GM21390 (cell line): ENCODE measurements at regions not wholly inside any gene's neighbourhood (a gene's known extent, or its start where the extent isn't known, plus 50 kb on each side); places are given as distances from the start of the nearest gene placed in this dataset.
"Not testable (repeated sequence)": the region's sequence is repeated elsewhere in the genome, so short reads cannot be mapped to it uniquely, and the experiment has no call there.

Source experiments
- ATAC-seq: cut with Tn5 transposase; IDR thresholded peaks from one replicate; pipeline ENCODE4 v1.9.1; 2021; ENCODE audit not compliant: unreplicated experiment

- ATAC-seq: no peak
Observed at GRCh38 chr15:92803536-92803851, 96.6 kb upstream of the CHD2 start.

- ATAC-seq: peak; percentile 37
Observed at GRCh38 chr15:92803852-92804609, 96.1 kb upstream of the CHD2 start.

DNA sequence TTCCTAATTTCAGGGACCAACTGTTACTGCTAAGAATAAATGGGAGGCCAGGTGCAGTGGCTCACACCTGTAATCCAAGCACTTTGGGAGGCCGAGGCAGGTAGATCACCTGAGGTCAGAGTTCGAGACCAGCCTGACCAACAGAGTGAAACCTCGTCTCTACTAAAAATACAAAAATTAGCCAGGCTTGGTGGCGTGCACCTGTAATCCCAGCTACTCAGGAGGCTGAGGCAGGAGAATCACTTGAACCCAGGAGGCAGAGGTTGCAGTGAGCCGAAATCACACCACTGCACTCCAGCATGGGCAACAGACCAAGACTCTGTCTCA is 95.6 kb upstream of the CHD2 start:
- not testable (repeated sequence) for ATAC-seq

DNA sequence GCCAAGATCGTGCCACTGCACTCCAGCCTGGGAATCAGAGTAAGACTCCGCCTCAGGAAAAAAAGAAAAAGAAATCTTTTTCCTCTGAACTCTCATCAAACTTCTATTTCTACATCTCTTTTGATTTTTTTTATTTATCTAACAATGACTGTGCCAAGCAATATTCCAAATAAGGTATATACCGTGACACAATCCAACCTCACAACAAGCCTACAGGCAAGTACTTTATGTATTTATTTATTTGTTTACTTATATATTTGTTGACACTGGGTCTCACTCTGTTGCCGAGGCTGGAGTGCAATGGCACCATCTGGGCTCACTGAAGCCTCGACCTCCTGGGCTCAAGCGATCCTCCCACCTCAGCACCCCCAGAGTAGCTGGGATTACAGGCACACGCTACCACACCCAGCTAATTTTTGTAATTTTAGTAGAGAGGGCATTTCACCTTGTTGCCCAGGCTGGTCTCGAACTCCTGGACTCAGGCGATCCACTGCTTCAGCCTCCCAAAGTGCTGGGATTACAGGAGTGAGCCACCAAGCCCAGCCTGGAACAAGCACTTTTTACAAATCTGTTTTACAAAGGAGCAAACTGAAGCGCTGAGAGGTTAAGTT is 94.9 kb upstream of the CHD2 start:
- ATAC-seq: no peak

- not testable (repeated sequence) for ATAC-seq
Observed at GRCh38 chr15:92806171-92806570, 94.0 kb upstream of the CHD2 start.

- no peak for ATAC-seq
Observed at GRCh38 chr15:92806763-92807162, 93.4 kb upstream of the CHD2 start.

DNA sequence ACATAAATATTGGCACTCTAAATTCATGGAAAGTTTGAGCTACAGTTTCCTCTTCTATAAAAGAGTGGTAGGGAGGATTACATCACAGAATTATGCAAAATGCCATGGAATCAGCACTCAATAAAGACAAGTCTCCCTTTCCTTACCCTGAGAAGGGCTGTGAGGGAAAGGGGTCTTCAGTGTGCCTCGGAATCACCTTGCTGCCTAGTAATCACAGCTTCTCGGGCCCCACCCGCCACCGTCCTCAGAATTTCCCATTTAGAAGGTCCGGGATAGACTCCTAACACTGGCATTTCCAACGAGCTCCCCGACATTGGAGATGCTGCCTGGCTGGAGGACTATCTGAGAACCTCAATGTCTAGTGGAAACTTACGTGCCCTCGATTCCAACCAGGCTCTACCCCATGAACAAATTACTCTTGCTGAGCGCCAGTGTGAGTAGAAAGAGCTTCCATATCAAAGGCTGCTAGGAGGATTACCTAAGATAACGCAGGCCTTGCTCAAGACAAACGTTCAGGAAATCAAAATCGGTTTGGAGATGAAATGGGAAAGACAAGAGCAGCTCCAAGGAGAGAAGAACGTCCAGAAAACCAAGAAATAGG is 92.1 kb upstream of the CHD2 start:
- ATAC-seq: no peak

- ATAC-seq: peak; percentile 21
Observed at GRCh38 chr15:92808598-92809063, 91.5 kb upstream of the CHD2 start.

DNA sequence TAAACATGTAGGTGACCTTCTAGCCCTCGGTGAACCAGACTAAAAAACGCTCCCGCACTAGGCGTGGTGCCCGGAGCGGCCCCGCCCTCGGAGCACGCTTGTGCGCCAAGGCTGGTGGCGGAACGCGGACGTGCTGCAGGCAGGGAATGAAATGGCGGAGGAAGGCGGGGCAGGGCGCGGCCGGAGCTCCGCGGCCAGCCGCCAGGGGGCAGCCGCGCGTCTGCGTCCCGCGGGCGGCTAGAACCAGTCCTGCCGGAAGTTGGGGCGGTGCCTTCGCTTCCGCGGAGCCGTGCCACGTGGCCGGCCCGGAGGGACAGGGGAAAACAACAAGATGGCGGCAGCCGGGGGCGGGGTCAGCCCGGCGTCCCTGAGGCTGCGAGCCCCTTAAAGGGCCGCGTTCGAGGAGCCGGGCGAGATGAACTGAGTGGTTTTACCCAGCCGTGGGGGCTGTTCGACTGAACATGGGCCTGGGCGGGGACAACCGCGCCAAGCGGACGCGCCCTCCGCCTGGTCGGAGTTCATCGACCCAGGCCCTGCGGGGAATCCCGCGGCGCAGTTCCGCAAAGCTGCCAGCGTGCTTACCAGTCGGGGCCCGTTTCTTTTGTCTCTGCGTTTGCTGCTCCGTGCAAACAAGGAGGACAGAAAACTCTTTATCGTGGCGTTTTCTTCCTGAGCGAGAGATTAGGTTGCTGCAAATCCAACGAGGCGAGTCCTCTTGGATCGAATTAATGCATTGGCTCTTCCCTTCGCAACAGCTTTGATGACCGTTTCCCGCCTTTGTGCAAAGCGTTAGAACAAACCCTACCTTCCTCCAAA is 90.9 kb upstream of the CHD2 start:
- peak; percentile 76 for ATAC-seq

GRCh38 chr15:92809880-92810361 is 90.2 kb upstream of the CHD2 start:
- ATAC-seq: no peak

- ATAC-seq: no peak
Observed at GRCh38 chr15:92810418-92811138, 89.5 kb upstream of the CHD2 start.

- no peak for ATAC-seq
Observed at GRCh38 chr15:92811148-92811913, 88.8 kb upstream of the CHD2 start.

GRCh38 chr15:92812271-92812670 is 87.9 kb upstream of the CHD2 start:
- ATAC-seq: no peak

DNA sequence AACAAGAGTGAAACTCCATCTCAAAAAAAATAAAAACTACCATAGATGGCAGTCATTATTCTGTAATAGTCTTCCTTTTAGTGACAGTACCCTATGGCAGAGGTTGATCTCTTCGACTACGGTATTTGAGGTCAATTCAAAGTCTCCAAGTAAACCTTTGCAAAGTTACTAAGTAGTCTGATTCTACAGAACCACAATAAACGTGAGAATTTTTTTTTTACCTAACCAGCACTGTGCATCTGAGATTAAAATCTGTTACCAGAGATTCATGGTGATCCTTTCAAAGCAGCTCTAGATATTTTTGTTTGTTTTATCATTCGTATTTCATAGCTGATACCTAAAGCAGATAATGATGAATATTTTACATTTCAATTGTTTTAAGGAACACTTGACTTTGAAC is 86.6 kb upstream of the CHD2 start:
- ATAC-seq: no peak

- no peak for ATAC-seq
Observed at GRCh38 chr15:92817339-92817886, 82.7 kb upstream of the CHD2 start.

GRCh38 chr15:92818651-92819277 is 81.4 kb upstream of the CHD2 start:
- ATAC-seq: no peak

DNA sequence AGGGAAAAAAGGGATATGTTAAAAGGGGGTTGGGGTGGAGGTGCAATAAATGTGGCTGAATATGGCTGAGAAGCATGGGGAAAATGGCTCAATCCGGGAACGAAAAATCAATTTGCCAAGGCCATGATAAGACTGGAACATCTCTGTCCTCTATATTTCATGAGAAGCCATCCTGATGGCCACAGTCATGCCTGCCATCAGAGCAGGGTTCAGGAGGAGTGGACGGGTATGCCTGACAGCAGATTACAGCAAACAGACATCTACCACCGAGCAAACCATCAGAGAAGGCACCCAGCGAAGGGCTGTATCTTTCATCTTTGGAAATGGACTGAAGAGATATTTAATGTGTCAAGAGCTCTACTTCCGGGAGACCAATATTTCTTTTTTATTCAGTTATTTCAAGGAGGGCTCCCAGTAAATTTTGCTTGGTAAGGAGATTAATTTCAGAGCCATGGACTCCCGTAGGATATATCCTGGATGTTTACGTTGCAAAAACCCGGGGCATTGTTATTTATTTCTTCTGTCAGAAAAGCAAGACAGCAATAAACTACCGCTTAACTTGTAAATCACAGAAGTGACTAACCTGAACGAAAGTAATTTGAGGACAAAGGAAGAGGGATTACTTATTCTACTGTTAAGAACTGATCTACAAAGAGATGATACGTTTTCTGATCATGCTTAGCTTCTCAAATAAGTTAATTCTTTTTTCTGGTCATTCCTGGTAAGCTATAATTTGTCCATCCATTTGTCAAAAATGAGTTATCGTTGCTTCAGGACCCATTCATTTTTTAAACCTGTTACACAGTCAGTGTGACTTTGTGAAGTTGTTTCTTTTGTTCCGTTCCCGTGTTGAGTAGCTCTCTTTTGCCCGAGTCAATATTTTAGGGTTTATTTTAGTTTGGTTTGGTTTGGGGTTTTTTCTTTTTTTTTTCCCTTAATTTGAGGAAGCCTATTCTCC is 80.6 kb upstream of the CHD2 start:
- peak; percentile 8 for ATAC-seq
